GM12892 (cell line): ENCODE measurements at regions not wholly inside any gene's neighbourhood (a gene's known extent, or its start where the extent isn't known, plus 50 kb on each side); places are given as distances from the start of the nearest gene placed in this dataset.

Experiments
- DNase-seq: peaks from one replicate; pipeline ENCODE4 v3.0.0; 2011; ENCODE audit not compliant: insufficient read length
- FAIRE-seq: peaks from 2 replicates; lab custom pipeline; 2011; peaks lifted over from hg19 to GRCh38; lab: Jason Lieb, UNC
- POLR2A ChIP-seq: IDR thresholded peaks from 2 replicates; pipeline ENCODE4 v1.6.1; 2011; ENCODE audit warnings: low read depth, low read length, control low read depth
- POLR2AphosphoS5 ChIP-seq: IDR thresholded peaks from 2 replicates; pipeline ENCODE4 v1.6.1; 2011; ENCODE audit warnings: low read depth, low read length, control low read depth
- TAF1 ChIP-seq: IDR thresholded peaks from 2 replicates; pipeline ENCODE4 v1.6.1; 2011; ENCODE audit warnings: low read depth, mild to moderate bottlenecking, control low read depth, low read length, borderline replicate concordance

- DNase-seq (no peak), FAIRE-seq (no peak)
- TF ChIP-seq POLR2AphosphoS5 (no peak), POLR2A (no peak), TAF1 (no peak)
Measured at GRCh38 chr12:25853316-25854095, 105.0 kb upstream of the RASSF8 start.

- TF ChIP-seq POLR2AphosphoS5, result no peak
- TF ChIP-seq POLR2A, result no peak
- no peak for TF ChIP-seq TAF1
- DNase-seq (no peak), FAIRE-seq (no peak)
Measured at GRCh38 chr12:25854991-25855390, 103.5 kb upstream of the RASSF8 start.

GRCh38 chr12:25855716-25856115 lies 102.8 kb upstream of the RASSF8 start:
- DNase-seq, result no peak
- TF ChIP-seq POLR2A (no peak), TAF1 (no peak), POLR2AphosphoS5 (no peak)
- FAIRE-seq, result no peak

GRCh38 chr12:25859976-25860375 lies 98.5 kb upstream of the RASSF8 start:
- DNase-seq, result no peak
- no peak for FAIRE-seq
- TF ChIP-seq POLR2AphosphoS5 (no peak), POLR2A (no peak), TAF1 (no peak)

- DNase-seq (no peak), FAIRE-seq (no peak)
- TF ChIP-seq POLR2AphosphoS5 (no peak), POLR2A (no peak)
Measured at GRCh38 chr12:25861226-25861625, 97.3 kb upstream of the RASSF8 start.

- no peak for TF ChIP-seq POLR2AphosphoS5
- TF ChIP-seq POLR2A, result no peak
- TF ChIP-seq TAF1, result no peak
- DNase-seq (no peak), FAIRE-seq (no peak)
Measured at GRCh38 chr12:25864306-25865276, 93.9 kb upstream of the RASSF8 start.

- FAIRE-seq (no peak), DNase-seq (no peak)
- TF ChIP-seq POLR2AphosphoS5 (no peak), TAF1 (no peak)
Measured at GRCh38 chr12:25866586-25867378, 91.7 kb upstream of the RASSF8 start.

- FAIRE-seq (no peak), DNase-seq (no peak)
- no peak for TF ChIP-seq POLR2A
- TF ChIP-seq POLR2AphosphoS5, result no peak
- TF ChIP-seq TAF1, result no peak
Measured at GRCh38 chr12:25868193-25868592, 90.3 kb upstream of the RASSF8 start.

GRCh38 chr12:25872137-25872536 lies 86.3 kb upstream of the RASSF8 start:
- FAIRE-seq, result no peak
- TF ChIP-seq POLR2A, result no peak
- TF ChIP-seq POLR2AphosphoS5, result no peak
- no peak for TF ChIP-seq TAF1
- DNase-seq, result no peak

GRCh38 chr12:25875661-25876060 lies 82.8 kb upstream of the RASSF8 start:
- FAIRE-seq (no peak), DNase-seq (no peak)
- TF ChIP-seq POLR2AphosphoS5, result no peak
- no peak for TF ChIP-seq TAF1
- TF ChIP-seq POLR2A, result no peak

- DNase-seq (no peak), FAIRE-seq (no peak)
- TF ChIP-seq POLR2AphosphoS5, result no peak
Measured at GRCh38 chr12:25876383-25877045, 82.0 kb upstream of the RASSF8 start.
